OCI-LY1 (cell line): ENCODE measurements at regions not wholly inside any gene's neighbourhood (a gene's known extent, or its start where the extent isn't known, plus 50 kb on each side); places are given as distances from the start of the nearest gene placed in this dataset.

Experiments
- H2AFZ ChIP-seq: fragments of 200-600 bp; sonication (generic), shearing (Covaris generic); 2 replicates; pipeline ENCODE4 v1.6.0; 2014; ENCODE audit warnings: antibody characterized with exemption, mild to moderate bottlenecking, low read length
- H3F3A ChIP-seq: fragments of 200-600 bp; sonication (generic), shearing (Covaris generic); 2 replicates; pipeline ENCODE4 v1.6.0; 2014; ENCODE audit warnings: mild to moderate bottlenecking, antibody characterized with exemption, low read length, moderate library complexity; ENCODE audit not compliant: insufficient read depth
- H3K27ac ChIP-seq: fragments of 200-600 bp; sonication (generic); 2 replicates; pipeline ENCODE4 v1.5.1; 2014; ENCODE audit warnings: low read length, mixed run types, mild to moderate bottlenecking, low read depth; ENCODE audit not compliant: poor library complexity, severe bottlenecking
- H3K27me3 ChIP-seq: fragments of 200-600 bp; sonication (generic); 2 replicates; pipeline ENCODE4 v1.6.0; 2014; ENCODE audit warnings: antibody characterized with exemption, mild to moderate bottlenecking, low read length, moderate library complexity; ENCODE audit not compliant: insufficient read depth
- H3K36me3 ChIP-seq: fragments of 200-600 bp; sonication (generic); 2 replicates; pipeline ENCODE4 v1.6.1; 2014; ENCODE audit warnings: mild to moderate bottlenecking, antibody characterized with exemption, low read length, moderate library complexity, mixed read lengths; ENCODE audit not compliant: insufficient read depth
- H3K4me1 ChIP-seq: fragments of 200-600 bp; sonication (generic); 2 replicates; pipeline ENCODE4 v1.5.1; 2014; ENCODE audit warnings: mild to moderate bottlenecking, low read length, moderate library complexity; ENCODE audit not compliant: insufficient read depth, severe bottlenecking
- H3K4me2 ChIP-seq: fragments of 200-600 bp; sonication (generic), shearing (Covaris generic); 2 replicates; pipeline ENCODE4 v1.6.1; 2014; ENCODE audit warnings: low read length
- H3K4me3 ChIP-seq: fragments of 200-600 bp; sonication (generic); 2 replicates; pipeline ENCODE4 v1.5.1; 2014; ENCODE audit warnings: low read length, low read depth, mild to moderate bottlenecking, mixed read lengths; ENCODE audit not compliant: poor library complexity, severe bottlenecking
- H3K79me2 ChIP-seq: fragments of 200-600 bp; shearing (Covaris generic); 2 replicates; pipeline ENCODE4 v1.6.1; 2016; ENCODE audit warnings: mixed run types, low read length, mixed read lengths; ENCODE audit not compliant: insufficient read depth
- H3K9ac ChIP-seq: fragments of 200-600 bp; sonication (generic), shearing (Covaris generic); 2 replicates; pipeline ENCODE4 v1.6.1; 2014; ENCODE audit warnings: mild to moderate bottlenecking, low read length, mixed read lengths
- H3K9me2 ChIP-seq: fragments of 200-600 bp; sonication (generic), shearing (Covaris generic); 2 replicates; pipeline ENCODE4 v1.6.1; 2014; ENCODE audit warnings: low read depth, mild to moderate bottlenecking, low read length, mixed read lengths
- H3K9me3 ChIP-seq: fragments of 200-600 bp; shearing (Covaris generic); 2 replicates; pipeline ENCODE4 v1.6.1; 2014; ENCODE audit warnings: low read length, mixed read lengths
- H4K20me1 ChIP-seq: fragments of 200-600 bp; sonication (generic), shearing (Covaris generic); 2 replicates; pipeline ENCODE4 v1.6.0; 2016; ENCODE audit warnings: mild to moderate bottlenecking, low read length; ENCODE audit not compliant: insufficient read depth
- CTCF ChIP-seq: fragments of 200-600 bp; sonication (generic), shearing (Covaris generic); IDR thresholded peaks from 2 replicates; pipeline ENCODE4 v1.5.1; 2017; ENCODE audit warnings: mild to moderate bottlenecking, antibody characterized with exemption, low read length, moderate library complexity, mixed read lengths
- EZH2 ChIP-seq: fragments of 200-600 bp; sonication (generic), shearing (Covaris generic); IDR thresholded peaks from 2 replicates; pipeline ENCODE4 v1.8.0; 2017; ENCODE audit warnings: borderline replicate concordance, mixed run types, mild to moderate bottlenecking, antibody characterized with exemption, low read length, moderate library complexity, mixed read lengths

GRCh38 chr5:136482206-136482605, 116.9 kb upstream of the TRPC7 start:
- Histone ChIP-seq H3K4me2 (no peak overlapping the region), H3K36me3 (no peaks in the 10 kb centered on the region), H2AFZ (no peak overlapping the region), H4K20me1 (no peaks in the 10 kb centered on the region), H3K4me3 (no peak overlapping the region), H3K9me3 (no peaks in the 10 kb centered on the region), H3K27me3 (no peaks in the 10 kb centered on the region), H3K9ac (no peak overlapping the region), H3K79me2 (no peaks in the 10 kb centered on the region), H3K4me1 (no peaks in the 10 kb centered on the region), H3K27ac (no peak overlapping the region), H3K9me2 (no peaks in the 10 kb centered on the region), H3F3A (no peaks in the 10 kb centered on the region)
- TF ChIP-seq CTCF (no peak), EZH2 (no peak)

GRCh38 chr5:136474466-136474865, 109.1 kb upstream of the TRPC7 start:
- Histone ChIP-seq H3K9me3 (no peaks in the 10 kb centered on the region), H3K27me3 (no peaks in the 10 kb centered on the region), H3K27ac (no peak overlapping the region), H3K4me2 (no peak overlapping the region), H3K4me1 (no peaks in the 10 kb centered on the region), H2AFZ (no peak overlapping the region), H3K4me3 (no peak overlapping the region), H4K20me1 (no peaks in the 10 kb centered on the region), H3F3A (no peaks in the 10 kb centered on the region), H3K9me2 (no peaks in the 10 kb centered on the region), H3K9ac (no peak overlapping the region), H3K79me2 (no peaks in the 10 kb centered on the region), H3K36me3 (no peaks in the 10 kb centered on the region)
- no peak for TF ChIP-seq CTCF
- no peak for TF ChIP-seq EZH2

GRCh38 chr5:136467632-136468031, 102.3 kb upstream of the TRPC7 start:
- TF ChIP-seq EZH2 = no peak
- TF ChIP-seq CTCF = no peak
- Histone ChIP-seq H3K4me1 (no peaks in the 10 kb centered on the region), H3K36me3 (no peaks in the 10 kb centered on the region), H2AFZ (no peak overlapping the region), H3K9me2 (no peaks in the 10 kb centered on the region), H3K4me2 (no peak overlapping the region), H3K27me3 (no peaks in the 10 kb centered on the region), H4K20me1 (no peaks in the 10 kb centered on the region), H3K27ac (no peak overlapping the region), H3K9me3 (no peaks in the 10 kb centered on the region), H3K4me3 (no peak overlapping the region), H3K9ac (no peak overlapping the region), H3F3A (no peaks in the 10 kb centered on the region), H3K79me2 (no peaks in the 10 kb centered on the region)
